ENCODE measurements at regions not wholly inside any gene's neighbourhood (a gene's known extent, or its start where the extent isn't known, plus 50 kb on each side); places are given as distances from the start of the nearest gene placed in this dataset.

GRCh38 chr6:159118924-159119323 is 50.3 kb upstream of the FNDC1 start:
- DNase-seq, result no peak

- DNase-seq, result no peak
Observed at GRCh38 chr6:159117563-159117962, 51.6 kb upstream of the FNDC1 start.

- no peak for DNase-seq
Observed at GRCh38 chr6:159117046-159117445, 52.2 kb upstream of the FNDC1 start.

- DNase-seq, result no peak
Observed at GRCh38 chr6:159116343-159116742, 52.9 kb upstream of the FNDC1 start.

- DNase-seq, result no peak
Observed at GRCh38 chr6:159114569-159114968, 54.6 kb upstream of the FNDC1 start.

GRCh38 chr6:159113223-159113622 is 56.0 kb upstream of the FNDC1 start:
- DNase-seq, result no peak

- no peak for DNase-seq
Observed at GRCh38 chr6:159112714-159113113, 56.5 kb upstream of the FNDC1 start.

- no peak for DNase-seq
Observed at GRCh38 chr6:159110748-159111147, 58.5 kb upstream of the FNDC1 start.

- DNase-seq, result no peak
Observed at GRCh38 chr6:159110013-159110412, 59.2 kb upstream of the FNDC1 start.

- DNase-seq, result no peak
Observed at GRCh38 chr6:159109391-159109790, 59.8 kb upstream of the FNDC1 start.

GRCh38 chr6:159108426-159108985 is 60.7 kb upstream of the FNDC1 start:
- DNase-seq, result no peak

GRCh38 chr6:159107451-159108260 is 61.5 kb upstream of the FNDC1 start:
- DNase-seq, result peak in 3 of 4 experiments; percentile 25 to 57 (median 29)

GRCh38 chr6:159106627-159107241 is 61.9 kb upstream of the TAGAP start:
- peak; percentile 56 to 90 (median 84) for DNase-seq

- no peak for DNase-seq
Observed at GRCh38 chr6:159105716-159106115, 60.9 kb upstream of the TAGAP start.

GRCh38 chr6:159104931-159105330 is 60.1 kb upstream of the TAGAP start:
- no peak for DNase-seq

GRCh38 chr6:159104163-159104925 is 59.6 kb upstream of the TAGAP start:
- peak; percentile 36 to 75 (median 53) for DNase-seq

GRCh38 chr6:159103396-159104162 is 58.8 kb upstream of the TAGAP start:
- no peak for DNase-seq

GRCh38 chr6:159102373-159103160 is 57.8 kb upstream of the TAGAP start:
- DNase-seq, result no peak

- no peak for DNase-seq
Observed at GRCh38 chr6:159101656-159102055, 56.9 kb upstream of the TAGAP start.

GRCh38 chr6:159100395-159101182 is 55.8 kb upstream of the TAGAP start:
- DNase-seq, result no peak

GRCh38 chr6:159099961-159100360 is 55.2 kb upstream of the TAGAP start:
- DNase-seq, result no peak
